ENCODE measurements at regions not wholly inside any gene's neighbourhood (a gene's known extent, or its start where the extent isn't known, plus 50 kb on each side); places are given as distances from the start of the nearest gene placed in this dataset.

DNA sequence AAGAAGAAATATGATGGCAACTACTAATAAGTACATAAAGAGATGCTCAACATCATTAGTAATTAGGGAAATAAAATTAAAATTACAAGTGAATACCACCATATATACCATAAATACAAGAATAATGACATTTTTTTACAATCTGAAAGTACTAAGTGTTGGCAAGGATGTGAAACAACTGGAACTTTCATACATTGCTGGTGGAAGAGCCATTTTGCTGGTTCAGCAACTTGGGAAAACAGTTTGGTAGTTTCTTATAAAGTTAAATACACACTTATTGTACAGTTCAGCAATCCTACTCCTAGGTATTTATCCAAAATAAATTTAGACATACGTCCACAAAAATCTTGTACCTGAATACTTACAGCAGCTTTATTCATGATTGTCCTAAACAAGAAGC lies 192.9 kb downstream of the CARTPT start:
- no peak for TF ChIP-seq CEBPB (IDR thresholded peaks at IDR 0.05; ENCODE audit: low read depth, low read length)
- TF ChIP-seq RFX5 (IDR thresholded peaks at IDR 0.05; ENCODE audit: low read depth, low read length): no peak
- no peak for TF ChIP-seq MAFK (IDR thresholded peaks at IDR 0.05; ENCODE audit: low read depth, low read length)
- no peak for TF ChIP-seq NFE2L2 (IDR thresholded peaks at IDR 0.05; ENCODE audit: low read depth, low read length)
- TF ChIP-seq POLR2A (IDR thresholded peaks at IDR 0.05; ENCODE audit: low read depth, low read length): no peak
- TF ChIP-seq BHLHE40 (IDR thresholded peaks at IDR 0.05; ENCODE audit: low read depth, low read length): no peak
- TF ChIP-seq MXI1 (IDR thresholded peaks at IDR 0.05; ENCODE audit: borderline replicate concordance, low read depth, low read length): no peak
- TF ChIP-seq, protein P1, sequence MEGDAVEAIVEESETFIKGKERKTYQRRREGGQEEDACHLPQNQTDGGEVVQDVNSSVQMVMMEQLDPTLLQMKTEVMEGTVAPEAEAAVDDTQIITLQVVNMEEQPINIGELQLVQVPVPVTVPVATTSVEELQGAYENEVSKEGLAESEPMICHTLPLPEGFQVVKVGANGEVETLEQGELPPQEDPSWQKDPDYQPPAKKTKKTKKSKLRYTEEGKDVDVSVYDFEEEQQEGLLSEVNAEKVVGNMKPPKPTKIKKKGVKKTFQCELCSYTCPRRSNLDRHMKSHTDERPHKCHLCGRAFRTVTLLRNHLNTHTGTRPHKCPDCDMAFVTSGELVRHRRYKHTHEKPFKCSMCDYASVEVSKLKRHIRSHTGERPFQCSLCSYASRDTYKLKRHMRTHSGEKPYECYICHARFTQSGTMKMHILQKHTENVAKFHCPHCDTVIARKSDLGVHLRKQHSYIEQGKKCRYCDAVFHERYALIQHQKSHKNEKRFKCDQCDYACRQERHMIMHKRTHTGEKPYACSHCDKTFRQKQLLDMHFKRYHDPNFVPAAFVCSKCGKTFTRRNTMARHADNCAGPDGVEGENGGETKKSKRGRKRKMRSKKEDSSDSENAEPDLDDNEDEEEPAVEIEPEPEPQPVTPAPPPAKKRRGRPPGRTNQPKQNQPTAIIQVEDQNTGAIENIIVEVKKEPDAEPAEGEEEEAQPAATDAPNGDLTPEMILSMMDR (conservative IDR thresholded peaks at IDR 0.05; ENCODE audit: low read depth, low read length): no peak
- TF ChIP-seq RCOR1 (IDR thresholded peaks at IDR 0.05; ENCODE audit: insufficient replicate concordance, low read length): no peak

Data from IMR-90 (cell line).